ENCODE measurements at regions not wholly inside any gene's neighbourhood (a gene's known extent, or its start where the extent isn't known, plus 50 kb on each side); places are given as distances from the start of the nearest gene placed in this dataset.

DNA sequence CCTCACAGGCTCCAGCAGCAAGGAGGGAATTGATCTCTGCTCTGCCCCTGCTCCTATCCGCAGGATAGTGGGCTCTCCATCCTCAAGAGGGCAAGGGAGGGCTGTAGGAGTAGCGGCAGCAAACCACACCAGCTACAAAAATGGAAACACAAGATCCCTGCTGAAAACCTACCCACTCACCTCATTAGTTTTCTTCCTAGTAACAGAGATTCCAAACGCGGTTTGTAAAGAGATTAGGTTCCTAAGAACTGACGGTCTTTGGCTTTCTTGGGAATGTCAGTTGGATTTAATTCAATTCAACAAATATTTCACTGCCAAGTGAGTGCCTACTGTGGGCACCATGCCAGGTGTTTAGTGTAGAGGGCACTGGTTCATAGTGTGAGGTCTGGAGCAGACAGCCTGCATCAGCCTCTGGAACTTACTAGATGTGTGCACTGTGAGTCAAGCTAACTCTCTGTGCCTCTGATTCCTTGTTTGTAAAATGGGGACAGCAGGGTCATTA, 84.7 kb downstream of the MRPL46 start:
- no peak for DNase-seq (ENCODE audit: low read depth, low spot score)

DNA sequence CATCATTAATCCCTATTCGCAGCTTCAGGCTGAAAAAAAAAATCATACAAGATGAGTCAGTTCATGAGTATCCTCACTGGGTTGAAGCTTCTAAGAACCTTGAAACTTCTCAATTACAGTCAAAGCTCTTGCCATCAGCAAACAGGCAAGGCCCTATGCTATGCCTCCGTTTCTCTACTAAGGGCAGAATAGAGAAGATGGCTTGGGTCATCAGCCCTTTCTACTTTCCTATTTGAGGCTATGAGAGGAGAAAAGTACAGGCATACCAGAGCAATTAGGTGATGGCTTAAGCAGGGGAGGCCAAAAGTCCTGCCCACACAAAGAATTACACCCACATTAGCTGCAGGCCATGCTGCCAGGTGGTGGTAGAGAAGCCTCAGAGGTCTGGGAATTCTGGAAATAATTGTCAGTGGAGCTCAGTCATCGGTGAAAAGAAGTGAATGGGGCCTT, 89.0 kb downstream of the MRPL46 start:
- no peak for DNase-seq (ENCODE audit: low read depth, low spot score)

DNA sequence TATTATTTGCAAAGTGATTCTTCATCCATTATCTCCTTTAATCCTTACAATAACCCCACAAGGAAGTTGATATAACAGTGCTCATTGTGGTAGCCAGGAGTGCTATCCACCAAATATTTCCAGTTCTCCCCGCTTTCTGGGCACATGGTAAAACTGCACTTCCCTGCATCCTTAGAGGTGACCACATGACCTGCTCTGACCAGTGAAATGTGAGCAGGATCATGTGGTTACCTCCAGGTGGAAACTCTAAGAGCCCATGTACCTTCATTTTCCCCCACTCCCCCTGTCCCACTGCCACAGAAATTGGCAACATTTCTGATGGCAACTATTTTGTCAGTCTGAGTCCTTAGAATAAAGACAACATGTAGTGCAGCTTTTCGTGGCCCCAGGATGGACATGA, 89.7 kb downstream of the MRPL46 start:
- no peak for DNase-seq (ENCODE audit: low read depth, low spot score)

DNA sequence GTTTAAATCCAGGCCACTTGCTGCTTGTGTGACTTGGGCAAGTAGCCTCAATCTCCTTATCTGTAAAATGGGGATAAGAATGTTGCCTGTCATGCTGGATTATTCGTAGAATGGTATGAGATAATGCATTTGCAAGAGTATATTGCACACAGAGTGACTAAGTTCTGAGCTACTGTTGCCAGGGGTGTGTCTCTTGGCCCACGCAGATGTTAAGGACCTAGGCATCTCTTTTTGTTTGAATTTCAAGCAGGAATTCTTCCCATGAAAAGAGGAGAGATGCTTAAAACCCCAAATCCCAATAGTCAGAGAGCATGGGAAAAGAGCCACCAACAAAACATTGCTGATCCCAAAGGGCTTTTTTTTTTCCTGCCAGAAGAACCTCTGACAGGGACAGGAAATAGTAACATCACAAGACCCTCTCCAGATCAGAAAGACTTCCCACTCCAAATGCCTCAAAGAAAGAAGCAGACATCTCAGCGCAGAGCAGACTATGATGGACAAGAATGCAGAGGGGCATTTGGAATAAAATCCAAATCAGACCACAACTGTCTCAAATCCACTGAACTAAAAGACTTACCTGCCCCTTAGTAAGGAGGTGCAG, 90.5 kb downstream of the MRPL46 start:
- no peak for DNase-seq (ENCODE audit: low read depth, low spot score)

DNA sequence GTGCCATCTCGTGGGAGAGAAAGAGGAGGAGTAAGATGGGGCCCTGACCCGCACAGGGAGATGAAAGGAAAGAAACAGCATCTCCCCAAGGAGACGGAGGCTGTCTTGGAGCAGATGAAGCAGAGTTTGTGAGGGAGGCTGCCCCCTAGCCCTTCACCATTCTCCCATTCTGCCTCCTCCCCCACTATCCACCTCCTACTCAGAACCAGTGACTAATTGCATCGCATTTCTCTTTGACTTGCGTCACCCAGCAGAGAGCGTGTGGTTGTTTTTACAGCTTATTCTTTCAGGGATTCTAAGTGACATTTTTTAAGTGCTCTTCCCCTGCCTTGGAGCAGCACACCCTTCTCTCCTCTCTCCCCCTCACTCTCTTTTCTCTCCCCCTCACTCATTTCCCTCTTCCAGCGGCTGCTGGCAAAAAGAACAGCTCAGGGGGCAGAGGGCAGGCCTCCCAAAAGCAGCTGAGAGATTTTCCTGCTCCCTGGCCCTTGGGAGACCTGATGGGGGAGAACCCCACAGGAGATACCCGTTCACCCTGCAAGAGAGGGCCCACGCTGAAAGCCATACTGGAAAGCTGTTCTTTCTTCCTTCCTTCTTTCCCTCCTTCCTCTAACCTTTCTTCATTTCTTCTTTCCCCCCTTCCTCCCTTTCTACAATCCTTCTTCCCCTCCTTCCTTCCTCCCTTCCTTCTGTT, 91.8 kb downstream of the MRPL46 start:
- no peak for DNase-seq (ENCODE audit: low read depth, low spot score)

DNA sequence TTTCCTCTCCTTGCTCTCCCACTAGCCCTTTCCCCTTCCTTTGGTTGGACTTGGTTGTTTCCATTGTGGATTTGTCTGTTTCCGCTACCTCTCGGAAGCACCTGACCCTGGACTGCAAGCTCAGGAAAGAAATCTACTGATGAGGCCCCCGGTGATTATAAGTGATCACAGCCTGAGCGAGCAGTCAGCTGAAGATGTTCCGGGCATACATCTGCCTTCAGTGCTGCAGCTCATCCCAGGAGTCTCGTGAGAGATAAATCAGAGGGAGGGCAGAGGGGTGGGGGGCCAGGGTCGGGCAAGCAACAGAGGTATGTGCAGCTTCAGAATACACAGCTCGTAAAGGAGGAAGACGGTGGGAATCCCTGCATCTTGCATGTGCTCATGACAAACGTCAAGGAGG, 102.1 kb downstream of the MRPL46 start:
- no peak for DNase-seq (ENCODE audit: low read depth, low spot score)

DNA sequence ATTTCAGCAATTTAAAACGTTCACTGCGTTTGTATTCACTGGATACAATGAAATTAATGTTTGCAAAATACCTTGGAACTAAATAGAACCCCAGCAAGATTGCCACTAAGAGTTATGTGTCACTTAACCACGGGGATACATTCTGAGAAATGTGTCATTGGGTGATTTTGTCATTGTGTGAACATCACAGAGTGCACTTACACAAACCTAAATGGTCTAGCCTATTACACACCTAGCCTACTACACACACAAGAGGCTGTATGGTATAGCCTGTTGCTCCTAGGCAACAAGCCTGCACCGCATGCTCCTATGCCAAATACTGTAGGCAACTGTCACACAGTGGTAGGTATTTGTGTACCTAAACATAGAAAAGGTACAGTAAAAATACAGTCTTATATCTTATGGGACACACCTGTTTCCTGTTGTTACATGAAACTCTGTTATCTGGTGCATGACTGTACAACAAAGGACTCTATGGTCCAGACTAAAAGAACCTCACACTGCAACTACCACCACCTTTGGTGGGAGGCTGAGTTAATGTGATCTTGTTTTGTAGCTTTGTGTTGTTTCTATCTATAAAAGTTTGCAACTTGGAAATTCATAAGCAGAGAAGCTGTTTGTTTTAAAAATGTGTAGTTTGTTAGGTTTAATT, 92.2 kb upstream of the NTRK3 start:
- no peak for DNase-seq (ENCODE audit: low read depth, low spot score)

DNA sequence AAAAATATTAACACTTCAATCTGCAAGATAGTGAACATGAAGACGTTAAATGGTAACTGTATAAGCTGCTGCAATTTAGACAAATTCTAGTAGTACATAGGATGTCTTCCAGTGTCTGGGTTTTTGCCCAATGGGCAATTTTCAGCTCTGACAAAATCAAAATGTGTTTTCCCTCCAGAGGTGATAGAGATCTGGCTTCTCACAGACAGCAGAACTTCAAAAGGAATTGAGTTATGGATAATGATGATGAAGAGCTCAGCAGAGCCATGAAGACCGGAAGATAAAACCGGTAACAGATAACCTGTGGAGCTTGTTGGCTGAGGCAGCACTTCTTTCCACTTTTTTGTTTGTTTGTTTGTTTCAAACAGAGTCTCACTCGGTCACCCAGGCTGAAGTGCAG, 89.4 kb upstream of the NTRK3 start:
- no peak for DNase-seq (ENCODE audit: low read depth, low spot score)

DNA sequence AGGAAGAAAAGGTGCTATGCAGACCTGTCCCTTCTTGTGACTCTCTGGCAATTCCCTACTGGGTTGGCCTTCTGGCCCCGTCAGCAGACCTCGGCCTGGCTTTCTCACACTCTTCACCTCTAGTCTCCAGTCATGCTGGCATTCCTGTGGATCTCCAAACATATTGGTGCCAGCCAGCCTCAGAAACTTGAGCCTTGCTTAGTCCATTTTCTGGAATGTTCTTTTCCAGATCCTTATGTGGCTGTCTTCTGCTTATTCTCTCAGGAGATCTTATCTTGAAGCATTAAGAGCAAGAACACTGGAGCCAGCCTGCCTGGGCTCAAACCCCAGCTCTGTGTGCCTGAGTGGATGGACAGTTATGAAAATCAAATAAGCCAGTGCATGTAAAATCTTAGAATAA, 88.2 kb upstream of the NTRK3 start:
- DNase-seq (ENCODE audit: low read depth, low spot score) = no peak

DNA sequence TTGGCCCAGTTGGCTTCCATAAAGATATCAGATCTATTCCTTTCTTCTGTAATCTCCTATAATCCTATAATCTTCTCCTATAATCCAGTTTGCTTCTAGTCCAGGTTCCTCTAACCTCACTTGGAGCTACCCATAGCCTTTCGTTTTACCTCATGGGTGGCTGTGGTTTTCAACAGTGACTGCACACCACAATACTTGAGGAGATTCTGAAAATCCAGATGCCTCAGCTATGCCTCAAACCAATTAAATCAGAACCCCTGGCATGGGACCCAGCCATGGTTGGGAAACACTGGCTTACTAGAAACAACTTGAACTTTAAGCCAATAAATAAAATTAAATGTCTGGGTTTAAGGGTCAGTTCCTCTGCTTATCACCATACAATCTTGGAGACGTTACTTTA, 86.1 kb upstream of the NTRK3 start:
- no peak for DNase-seq (ENCODE audit: low read depth, low spot score)

DNA sequence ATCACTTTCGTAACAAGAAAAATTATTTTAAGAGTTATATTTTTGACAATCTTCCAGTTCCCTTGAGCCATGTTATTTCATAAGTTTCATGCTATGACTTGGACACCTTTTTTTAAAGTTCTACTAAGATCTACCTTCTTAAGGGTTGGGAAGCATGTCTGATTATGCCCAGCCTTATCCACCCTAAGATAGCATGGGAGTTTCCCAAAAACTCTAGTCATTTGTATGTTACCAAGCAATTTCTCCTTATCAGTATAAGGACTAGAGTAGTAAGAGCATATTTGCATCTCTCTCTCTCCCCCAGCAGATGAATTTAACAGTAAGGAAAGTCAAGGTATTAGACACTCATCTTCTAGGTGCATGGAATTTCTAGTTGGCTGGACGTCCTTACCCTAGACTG, 85.1 kb upstream of the NTRK3 start:
- no peak for DNase-seq (ENCODE audit: low read depth, low spot score)

DNA sequence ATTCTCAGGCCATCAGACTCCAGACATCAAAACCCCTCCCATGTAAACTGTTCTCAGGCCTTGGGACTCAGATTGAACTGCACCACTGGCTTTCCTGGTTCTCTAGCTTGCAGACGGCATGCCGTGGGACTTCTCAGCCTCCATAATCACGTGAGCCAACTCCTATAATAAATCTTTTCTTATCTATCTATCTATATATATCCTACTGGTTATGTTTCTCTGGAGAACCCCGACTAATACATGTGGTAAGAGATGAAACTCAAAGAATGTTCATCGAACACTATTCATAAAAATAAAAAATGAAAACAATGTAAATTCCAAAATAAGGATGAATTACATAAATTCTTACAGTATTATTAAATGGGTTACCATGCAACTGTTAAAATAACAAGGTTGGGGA, 84.5 kb upstream of the NTRK3 start:
- no peak for DNase-seq (ENCODE audit: low read depth, low spot score)

DNA sequence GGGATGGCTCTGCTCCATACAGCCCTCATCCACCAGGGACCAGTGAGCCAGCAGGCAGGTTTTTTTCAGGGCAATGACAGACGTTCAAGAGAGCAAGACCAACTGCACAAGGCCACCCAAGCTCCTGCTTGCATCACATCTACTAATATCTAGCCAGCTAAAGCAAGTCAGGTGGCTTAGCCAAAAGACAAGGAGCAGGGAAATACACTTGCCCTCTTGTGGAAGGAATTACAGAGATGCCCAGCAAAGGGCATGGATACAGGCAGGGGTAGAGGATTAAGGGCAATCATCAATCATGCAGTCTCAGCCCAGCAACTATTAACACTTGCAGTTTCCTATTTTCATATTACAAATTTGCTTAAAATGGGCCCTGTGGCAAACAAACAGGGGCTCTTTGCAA, 81.5 kb upstream of the NTRK3 start:
- DNase-seq (ENCODE audit: low read depth, low spot score) = no peak

DNA sequence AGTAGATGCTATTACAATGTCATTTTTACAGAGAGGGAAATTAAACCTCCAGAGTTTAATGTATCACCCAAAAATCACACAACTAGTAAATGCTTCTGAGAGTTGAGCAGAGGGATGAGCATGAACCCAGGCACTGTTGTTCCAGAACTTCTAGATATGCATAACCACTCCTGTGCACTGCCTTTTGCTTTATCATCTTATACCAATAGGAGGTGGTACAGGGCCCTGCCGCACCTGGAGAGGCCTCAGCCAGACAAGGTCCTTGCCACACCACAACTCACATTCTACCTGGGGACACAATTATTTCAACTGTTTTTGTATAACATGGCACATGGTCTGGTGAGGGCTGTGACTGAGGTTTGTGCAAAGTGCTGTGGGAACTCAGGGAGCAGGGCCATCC, 78.5 kb upstream of the NTRK3 start:
- DNase-seq (ENCODE audit: low read depth, low spot score) = no peak

DNA sequence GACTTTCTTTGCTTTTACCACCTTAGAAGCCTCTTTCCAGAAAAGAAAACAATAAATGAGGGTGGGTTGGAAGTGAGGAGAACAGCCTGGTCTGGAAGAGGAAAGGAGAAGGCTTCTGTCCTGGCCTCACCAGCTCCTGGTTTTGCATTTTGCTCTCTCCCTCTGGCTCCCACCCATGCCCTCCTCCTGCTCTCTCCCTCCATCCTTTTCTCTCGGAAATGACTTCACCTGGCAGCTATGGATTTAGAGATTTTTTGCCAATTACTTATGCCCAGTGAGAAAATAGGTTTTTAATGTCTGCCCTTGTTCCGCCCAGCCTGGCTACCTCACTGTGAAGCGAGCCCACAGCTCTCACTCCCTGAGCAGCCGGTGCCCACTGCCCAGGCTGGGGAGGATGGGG, 77.9 kb upstream of the NTRK3 start:
- no peak for DNase-seq (ENCODE audit: low read depth, low spot score)

DNA sequence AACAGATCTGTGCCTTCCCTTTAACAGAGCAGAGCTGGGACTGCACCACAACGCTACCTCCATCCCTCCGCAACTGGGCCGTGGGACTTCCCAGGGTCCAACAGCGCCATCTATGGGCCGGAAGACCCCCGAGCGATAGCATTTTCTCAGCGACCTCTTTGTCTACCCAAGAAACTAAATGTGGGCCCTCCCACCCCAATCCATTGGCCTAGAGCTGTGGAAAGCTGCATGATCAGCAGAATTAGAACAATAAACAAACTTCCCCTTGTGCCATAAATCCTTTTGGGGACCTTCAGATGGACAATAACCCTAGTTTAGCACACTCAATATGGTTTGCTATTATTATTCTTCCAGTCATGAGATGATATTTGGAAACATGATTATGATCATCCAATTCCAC, 74.8 kb upstream of the NTRK3 start:
- DNase-seq (ENCODE audit: low read depth, low spot score) = peak; percentile 59

DNA sequence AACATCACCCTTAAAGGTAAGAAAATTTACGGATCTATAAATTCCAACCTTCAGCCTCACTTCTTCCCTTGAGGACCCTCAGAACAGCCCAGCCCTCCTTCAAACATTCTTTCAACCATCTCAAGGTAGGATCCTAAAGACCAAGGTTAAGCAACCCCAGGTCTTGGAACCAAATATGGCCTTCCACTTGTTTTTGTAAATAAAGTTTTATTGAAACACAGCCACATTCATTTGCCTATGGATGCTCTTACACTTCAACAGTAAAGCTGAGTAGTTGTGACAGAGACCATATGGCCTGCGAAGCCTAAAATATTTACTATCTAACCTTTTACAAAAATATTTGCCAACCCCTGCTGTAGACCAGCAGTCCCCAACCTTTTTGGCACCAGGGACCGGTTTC, 70.4 kb upstream of the NTRK3 start:
- DNase-seq (ENCODE audit: low read depth, low spot score) = no peak

DNA sequence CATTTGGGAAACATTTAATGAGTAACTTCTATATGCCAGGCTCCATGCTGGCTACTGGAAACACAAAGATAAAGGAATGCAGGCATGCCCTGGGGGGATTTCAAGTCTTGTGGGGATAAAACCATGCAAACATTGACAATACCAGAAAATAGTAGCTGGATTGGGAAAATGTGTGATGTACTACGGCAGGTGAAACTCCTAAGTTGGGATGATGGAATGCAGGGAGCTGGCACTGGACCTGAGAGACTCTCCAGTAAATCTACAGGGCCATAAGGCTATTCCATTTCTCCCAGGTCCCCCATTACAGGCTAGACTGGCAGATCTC, 68.2 kb upstream of the NTRK3 start:
- no peak for DNase-seq (ENCODE audit: low read depth, low spot score)

DNA sequence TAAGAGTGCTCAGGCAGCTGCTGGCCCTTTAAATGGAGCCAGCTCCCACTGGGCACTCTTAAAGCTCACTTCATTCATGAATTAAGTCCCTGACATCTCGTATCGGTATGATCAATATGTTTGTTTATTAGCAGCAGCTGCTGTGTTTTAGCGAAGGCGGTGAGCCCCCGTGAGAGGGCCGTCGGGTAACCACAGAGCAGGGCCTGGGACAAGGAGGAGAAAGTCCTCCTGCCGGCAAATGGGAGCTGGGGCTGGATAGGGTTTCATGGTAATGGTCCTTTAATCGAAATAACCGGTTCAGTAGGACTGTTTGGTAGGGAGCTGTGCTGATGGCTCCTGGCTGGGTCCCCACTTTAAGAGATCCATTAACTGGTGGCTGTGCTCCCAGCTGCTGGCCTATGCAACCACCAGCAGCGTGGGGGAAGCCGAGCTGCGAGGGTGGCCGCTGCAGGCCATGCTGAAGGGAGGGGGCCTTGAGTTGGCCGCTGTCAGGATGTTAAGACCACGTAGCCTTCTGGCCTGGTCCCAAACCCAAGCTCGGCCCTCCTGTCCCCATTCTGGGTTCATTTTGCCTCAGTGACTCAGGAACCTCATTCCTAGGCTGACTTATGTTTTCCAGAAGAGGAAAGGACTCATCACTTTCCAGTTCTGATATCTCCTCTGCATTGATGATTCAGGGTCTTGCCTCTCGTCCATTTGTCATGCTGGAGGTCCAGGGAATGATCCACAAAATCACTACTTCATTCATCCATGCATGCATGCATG, 67.6 kb upstream of the NTRK3 start:
- DNase-seq (ENCODE audit: low read depth, low spot score) = no peak

DNA sequence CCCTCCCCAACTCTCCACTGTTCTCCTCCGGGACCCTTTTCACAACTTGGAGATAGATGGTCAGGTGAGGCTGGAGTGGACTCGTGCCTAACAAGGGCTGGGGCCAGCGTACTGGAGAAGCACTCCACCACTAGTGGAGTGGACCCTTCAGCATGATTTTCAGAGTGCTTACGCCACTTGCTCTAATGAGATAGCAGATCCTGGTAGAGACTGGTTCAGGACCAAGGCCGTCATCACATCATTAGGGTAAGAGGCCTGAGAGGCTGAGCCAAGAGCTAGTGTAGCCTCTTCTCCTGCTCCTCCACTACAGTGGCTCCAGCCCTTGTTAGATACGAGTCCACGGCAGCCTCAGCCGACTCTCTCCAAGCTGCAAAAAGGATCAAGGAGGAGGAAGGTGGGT, 66.9 kb upstream of the NTRK3 start:
- no peak for DNase-seq (ENCODE audit: low read depth, low spot score)

DNA sequence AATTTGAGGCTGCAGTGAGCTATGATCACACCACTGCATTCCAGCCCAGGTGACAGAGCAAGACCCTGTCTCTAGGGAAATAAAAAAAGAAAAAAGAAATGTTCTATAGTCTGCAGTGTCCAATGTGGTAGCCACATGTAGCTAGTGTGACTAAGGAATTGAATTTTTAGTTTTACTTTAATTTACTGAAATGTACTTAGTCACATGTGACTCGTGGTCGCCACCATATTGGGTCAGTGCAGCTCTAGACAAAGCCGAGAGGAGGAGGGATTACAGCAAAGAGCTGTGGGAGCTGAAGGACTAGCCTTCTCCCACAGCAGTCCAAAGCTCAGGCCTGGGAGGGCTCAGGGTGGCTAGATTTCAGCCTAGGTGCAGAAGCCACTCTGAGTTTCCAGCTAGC, 65.9 kb upstream of the NTRK3 start:
- DNase-seq (ENCODE audit: low read depth, low spot score) = no peak

DNA sequence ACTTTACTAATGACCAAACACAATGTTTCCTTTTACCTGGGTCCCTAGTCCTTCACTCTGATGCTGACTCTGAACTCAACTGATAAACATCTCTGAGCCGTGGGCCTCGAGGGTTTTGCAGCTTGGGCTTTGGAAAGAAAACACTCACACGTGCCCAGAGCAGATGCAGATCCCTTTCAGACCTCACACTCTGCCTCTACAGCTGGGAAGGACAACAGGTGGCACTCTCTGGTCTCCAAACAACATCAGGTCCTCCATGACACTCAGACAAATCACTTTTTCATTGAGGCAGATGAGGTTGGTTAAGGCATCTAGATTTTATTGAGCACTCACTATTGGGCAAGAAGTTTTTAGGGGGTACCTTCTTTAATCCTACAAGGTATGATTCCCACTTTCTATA, 64.7 kb upstream of the NTRK3 start:
- no peak for DNase-seq (ENCODE audit: low read depth, low spot score)

DNA sequence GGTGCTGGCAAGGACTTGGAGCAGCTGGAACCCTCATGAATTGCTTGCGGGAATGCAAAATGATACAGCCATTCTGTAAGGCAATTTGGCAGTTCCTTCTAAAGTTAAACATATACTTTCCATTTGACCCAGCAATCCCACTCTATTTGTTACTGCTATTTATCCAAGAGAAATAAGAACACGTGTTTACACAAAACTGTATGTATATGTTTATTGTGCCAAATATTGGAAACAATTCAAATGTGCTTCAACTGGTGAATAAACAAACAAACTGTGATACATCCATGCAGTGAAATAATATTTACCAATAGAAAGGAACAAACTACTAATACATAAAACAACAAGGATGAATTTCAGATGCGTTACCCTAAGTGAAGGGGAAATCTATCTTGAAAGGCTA, 60.0 kb upstream of the NTRK3 start:
- no peak for DNase-seq (ENCODE audit: low read depth, low spot score)

All from iPS DF 19.7 (cell line).